ENCODE measurements at regions not wholly inside any gene's neighbourhood (a gene's known extent, or its start where the extent isn't known, plus 50 kb on each side); places are given as distances from the start of the nearest gene placed in this dataset.
"Not testable (repeated sequence)": the region's sequence is repeated elsewhere in the genome, so short reads cannot be mapped to it uniquely, and the experiment has no call there.

DNA sequence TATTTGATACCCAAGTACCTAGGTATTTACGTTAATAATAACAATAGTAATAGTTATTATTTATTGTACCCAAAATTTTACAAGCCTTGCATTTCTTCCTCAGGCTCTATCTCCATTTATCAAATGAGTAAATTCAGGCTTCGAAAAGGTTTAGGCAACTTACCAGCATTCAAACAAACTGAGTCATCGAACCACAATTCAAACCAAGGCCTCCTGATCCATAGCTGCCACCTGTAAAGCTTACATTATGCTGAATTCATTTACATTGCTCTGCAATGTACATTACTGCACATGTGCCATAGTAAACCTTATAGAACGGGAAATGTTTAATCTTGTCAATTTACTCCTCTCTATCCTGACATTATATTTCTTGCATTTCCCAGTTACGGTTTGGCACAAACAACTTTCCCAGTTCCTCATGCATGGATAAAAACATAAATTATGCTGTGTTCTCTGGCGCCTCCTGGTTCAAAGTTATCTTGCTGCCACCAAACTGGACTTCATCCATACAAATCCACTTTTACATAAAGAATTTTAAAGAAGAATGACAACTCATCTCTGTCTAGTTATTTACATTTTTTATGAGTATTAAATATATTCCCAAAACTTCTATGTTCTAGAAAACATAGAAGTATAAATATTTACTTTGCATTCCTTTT lies 360.6 kb upstream of the SOX9 start:
- no peak for DNase-seq (ENCODE audit: low read depth, low spot score)
- Histone ChIP-seq H3K9me3 (ENCODE audit: low read depth, low read length) (no peaks in the 10 kb centered on the region), H3K4me3 (no peak overlapping the region), H3K36me3 (ENCODE audit: insufficient read depth, low read length) (no peaks in the 10 kb centered on the region), H3K9ac (ENCODE audit: insufficient read length) (no peak overlapping the region), H3K27ac (no peak overlapping the region)
- no peak for TF ChIP-seq POLR2AphosphoS5 (IDR thresholded peaks at IDR 0.05; ENCODE audit: borderline replicate concordance, low read depth, low read length)
- TF ChIP-seq EZH2 (IDR thresholded peaks at IDR 0.05): no peak
- TF ChIP-seq FOXP2 (optimal IDR thresholded peaks at IDR 0.05; ENCODE audit: control extremely low read depth, extremely low read length, insufficient read depth): no peak

DNA sequence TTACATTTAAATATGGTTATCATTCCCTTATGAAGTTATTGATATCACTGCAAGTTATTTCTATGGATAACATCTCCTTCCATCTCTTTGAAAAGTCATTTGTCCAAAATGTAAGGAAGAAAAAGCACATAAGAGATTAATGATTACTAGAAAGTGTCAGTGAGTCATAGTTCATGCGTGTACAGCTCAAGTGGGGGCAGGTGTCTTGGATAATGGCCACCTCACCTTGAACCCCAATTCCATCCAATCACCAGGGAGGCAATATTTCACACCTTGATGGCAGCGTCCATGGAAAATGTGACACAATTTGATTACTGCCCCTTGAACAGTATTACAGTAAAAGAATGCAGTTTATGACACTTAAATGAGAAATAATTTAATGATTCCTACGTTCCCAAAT lies 358.3 kb upstream of the SOX9 start:
- H3K4me3 ChIP-seq: no peak overlapping the region
- no peaks in the 10 kb centered on the region for H3K9me3 ChIP-seq (ENCODE audit: low read depth, low read length)
- no peak overlapping the region for H3K27ac ChIP-seq
- no peak for TF ChIP-seq FOXP2 (optimal IDR thresholded peaks at IDR 0.05; ENCODE audit: control extremely low read depth, extremely low read length, insufficient read depth)
- no peak for TF ChIP-seq POLR2AphosphoS5 (IDR thresholded peaks at IDR 0.05; ENCODE audit: borderline replicate concordance, low read depth, low read length)
- TF ChIP-seq EZH2 (IDR thresholded peaks at IDR 0.05): no peak
- no peaks in the 10 kb centered on the region for H3K36me3 ChIP-seq (ENCODE audit: insufficient read depth, low read length)
- no peak overlapping the region for H3K9ac ChIP-seq (ENCODE audit: insufficient read length)
- DNase-seq (ENCODE audit: low read depth, low spot score): no peak

DNA sequence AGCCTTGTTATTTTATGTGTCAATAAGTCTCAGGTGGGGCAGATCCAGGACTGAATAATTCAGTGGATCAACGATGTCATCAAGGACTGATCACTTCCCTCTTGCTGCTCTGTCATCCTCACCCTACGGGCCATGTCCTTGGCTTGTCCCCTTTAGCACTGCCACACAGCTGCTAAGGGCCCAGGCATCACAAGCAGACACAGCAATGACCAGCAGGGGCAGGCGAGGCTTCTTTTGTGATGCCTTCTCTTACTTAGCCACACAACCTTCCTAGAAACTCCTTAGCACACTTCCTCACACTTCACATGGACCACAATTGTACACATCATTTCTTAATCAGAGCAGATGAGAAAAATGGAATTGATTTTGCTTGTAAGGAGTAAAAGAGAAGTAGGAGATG lies 356.3 kb upstream of the SOX9 start:
- no peaks in the 10 kb centered on the region for H3K9me3 ChIP-seq (ENCODE audit: low read depth, low read length)
- no peak overlapping the region for H3K27ac ChIP-seq
- no peaks in the 10 kb centered on the region for H3K36me3 ChIP-seq (ENCODE audit: insufficient read depth, low read length)
- no peak overlapping the region for H3K4me3 ChIP-seq
- DNase-seq (ENCODE audit: low read depth, low spot score): no peak
- TF ChIP-seq EZH2 (IDR thresholded peaks at IDR 0.05): no peak
- no peak for TF ChIP-seq POLR2AphosphoS5 (IDR thresholded peaks at IDR 0.05; ENCODE audit: borderline replicate concordance, low read depth, low read length)
- TF ChIP-seq FOXP2 (optimal IDR thresholded peaks at IDR 0.05; ENCODE audit: control extremely low read depth, extremely low read length, insufficient read depth): no peak
- no peak overlapping the region for H3K9ac ChIP-seq (ENCODE audit: insufficient read length)

DNA sequence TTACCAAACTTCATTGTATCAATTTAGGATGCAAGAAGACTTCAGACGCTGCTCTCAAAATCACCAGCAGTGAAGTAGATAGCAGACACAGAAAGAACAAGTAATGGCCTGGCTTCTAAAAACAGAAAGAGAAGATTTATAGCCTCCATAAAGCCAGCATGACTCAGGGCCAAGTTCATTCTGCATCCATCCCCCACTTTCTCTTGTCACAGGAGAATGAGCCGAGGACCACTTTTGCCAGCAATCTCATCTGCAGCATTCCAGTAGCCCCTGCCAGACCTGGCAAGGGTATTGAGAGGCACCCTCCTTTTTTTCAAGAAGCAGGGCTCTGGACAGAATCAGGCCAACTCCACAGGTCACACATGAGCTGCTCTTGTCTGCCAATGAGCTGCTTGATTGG lies 355.4 kb upstream of the SOX9 start:
- H3K9ac ChIP-seq (ENCODE audit: insufficient read length): no peak overlapping the region
- TF ChIP-seq FOXP2 (optimal IDR thresholded peaks at IDR 0.05; ENCODE audit: control extremely low read depth, extremely low read length, insufficient read depth) (no peak), EZH2 (IDR thresholded peaks at IDR 0.05) (no peak), POLR2AphosphoS5 (IDR thresholded peaks at IDR 0.05; ENCODE audit: borderline replicate concordance, low read depth, low read length) (no peak)
- DNase-seq (ENCODE audit: low read depth, low spot score): no peak
- H3K9me3 ChIP-seq (ENCODE audit: low read depth, low read length): no peaks in the 10 kb centered on the region
- no peak overlapping the region for H3K27ac ChIP-seq
- no peaks in the 10 kb centered on the region for H3K36me3 ChIP-seq (ENCODE audit: insufficient read depth, low read length)
- H3K4me3 ChIP-seq: no peak overlapping the region

DNA sequence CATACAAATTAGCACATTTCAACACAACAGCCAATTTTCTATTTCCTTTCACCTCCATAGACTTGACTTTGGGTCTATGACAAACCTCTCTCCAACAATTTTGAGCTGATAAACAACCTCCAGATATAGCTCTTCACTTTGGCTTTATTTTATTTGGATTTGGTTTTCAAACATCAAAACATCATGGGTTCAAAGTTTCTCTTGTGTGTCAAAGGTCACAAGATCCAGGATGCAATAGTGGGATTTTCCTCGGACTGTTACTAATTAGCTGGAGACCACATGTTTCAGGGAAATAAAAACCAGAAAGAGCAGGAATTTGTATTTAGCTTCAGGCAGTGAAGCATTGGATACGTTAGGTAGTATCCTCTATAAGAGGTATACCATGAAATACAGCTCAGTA lies 351.0 kb upstream of the SOX9 start:
- TF ChIP-seq POLR2AphosphoS5 (IDR thresholded peaks at IDR 0.05; ENCODE audit: borderline replicate concordance, low read depth, low read length): no peak
- TF ChIP-seq FOXP2 (optimal IDR thresholded peaks at IDR 0.05; ENCODE audit: control extremely low read depth, extremely low read length, insufficient read depth): no peak
- no peak for TF ChIP-seq EZH2 (IDR thresholded peaks at IDR 0.05)
- no peaks in the 10 kb centered on the region for H3K9me3 ChIP-seq (ENCODE audit: low read depth, low read length)
- no peak overlapping the region for H3K27ac ChIP-seq
- H3K36me3 ChIP-seq (ENCODE audit: insufficient read depth, low read length): no peaks in the 10 kb centered on the region
- H3K4me3 ChIP-seq: no peak overlapping the region
- no peak for DNase-seq (ENCODE audit: low read depth, low spot score)
- no peak overlapping the region for H3K9ac ChIP-seq (ENCODE audit: insufficient read length)

DNA sequence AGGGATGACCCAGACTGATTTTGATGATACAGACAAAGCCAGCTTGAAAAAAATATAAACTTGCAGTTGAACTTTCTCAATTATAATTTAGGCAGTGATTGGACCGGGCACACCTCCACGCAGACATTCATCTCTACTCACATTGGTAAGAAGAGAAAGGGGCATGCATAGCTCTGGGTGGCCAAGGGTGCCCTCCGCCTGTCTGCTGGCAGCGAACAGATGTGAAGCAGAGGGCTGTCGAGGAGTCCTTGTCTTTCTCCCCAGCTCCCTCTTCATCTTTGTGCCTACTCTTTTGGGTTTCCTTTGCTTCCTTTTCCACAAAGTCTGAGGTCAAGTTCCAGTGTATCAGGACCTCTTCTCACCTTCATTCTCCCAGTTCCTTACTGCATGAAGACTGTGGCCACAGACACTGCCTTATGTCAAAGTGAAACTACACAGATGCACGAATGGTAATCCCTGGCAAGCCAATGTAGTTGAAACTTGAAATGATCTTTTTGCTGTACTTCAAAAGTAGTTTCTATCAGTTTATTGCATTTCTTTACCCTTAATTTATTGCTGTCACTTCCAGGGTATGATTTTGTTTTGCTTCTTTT lies 343.7 kb upstream of the SOX9 start:
- Histone ChIP-seq H3K4me3 (no peak overlapping the region), H3K27ac (no peak overlapping the region), H3K36me3 (ENCODE audit: insufficient read depth, low read length) (no peaks in the 10 kb centered on the region), H3K9me3 (ENCODE audit: low read depth, low read length) (no peaks in the 10 kb centered on the region), H3K9ac (ENCODE audit: insufficient read length) (no peak overlapping the region)
- DNase-seq (ENCODE audit: low read depth, low spot score): no peak
- TF ChIP-seq POLR2AphosphoS5 (IDR thresholded peaks at IDR 0.05; ENCODE audit: borderline replicate concordance, low read depth, low read length) (no peak), EZH2 (IDR thresholded peaks at IDR 0.05) (no peak), FOXP2 (optimal IDR thresholded peaks at IDR 0.05; ENCODE audit: control extremely low read depth, extremely low read length, insufficient read depth) (no peak)

DNA sequence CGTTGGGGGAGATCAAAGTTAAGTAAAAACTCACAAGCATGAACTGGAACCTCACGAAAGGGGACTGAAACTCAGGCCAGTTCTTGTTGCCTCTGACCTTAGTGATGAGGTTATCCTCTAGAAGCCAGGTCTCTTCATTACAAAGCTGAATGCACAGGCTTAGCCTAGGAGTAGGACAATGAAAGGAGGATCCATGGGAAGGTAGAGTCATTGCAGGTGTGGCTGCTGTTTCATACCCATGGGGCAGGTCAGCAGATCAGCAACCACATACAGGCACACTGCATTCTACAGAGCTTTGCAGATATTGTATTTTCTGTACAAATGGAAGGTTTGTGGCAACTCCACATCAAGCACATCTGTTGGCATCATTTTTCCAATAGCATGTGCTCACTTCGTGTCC lies 341.3 kb upstream of the SOX9 start:
- Histone ChIP-seq H3K9me3 (ENCODE audit: low read depth, low read length) (no peaks in the 10 kb centered on the region), H3K4me3 (no peak overlapping the region), H3K36me3 (ENCODE audit: insufficient read depth, low read length) (no peaks in the 10 kb centered on the region), H3K9ac (ENCODE audit: insufficient read length) (no peak overlapping the region), H3K27ac (no peak overlapping the region)
- TF ChIP-seq POLR2AphosphoS5 (IDR thresholded peaks at IDR 0.05; ENCODE audit: borderline replicate concordance, low read depth, low read length): no peak
- TF ChIP-seq FOXP2 (optimal IDR thresholded peaks at IDR 0.05; ENCODE audit: control extremely low read depth, extremely low read length, insufficient read depth): no peak
- TF ChIP-seq EZH2 (IDR thresholded peaks at IDR 0.05): no peak
- DNase-seq (ENCODE audit: low read depth, low spot score): no peak

DNA sequence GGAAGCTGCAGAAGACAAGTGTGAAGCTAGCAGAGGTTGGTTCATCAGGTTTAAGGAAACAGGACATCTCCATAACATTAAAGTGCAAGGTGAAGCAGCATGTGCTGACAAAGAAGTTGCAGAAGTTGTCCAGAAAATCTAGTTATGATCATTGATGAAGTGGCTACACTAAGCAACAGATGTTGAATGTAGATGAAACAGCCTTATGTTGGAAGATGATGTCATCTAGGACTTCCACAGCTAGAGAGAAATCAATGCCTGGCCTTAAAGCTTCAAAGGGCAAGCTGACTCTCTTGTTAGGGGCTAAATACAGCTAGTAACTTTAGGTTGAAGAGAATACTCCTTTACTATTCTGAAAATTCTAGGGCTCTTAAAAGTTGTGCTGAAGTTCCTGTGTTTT lies 340.2 kb upstream of the SOX9 start:
- no peak for DNase-seq (ENCODE audit: low read depth, low spot score)
- TF ChIP-seq FOXP2 (optimal IDR thresholded peaks at IDR 0.05; ENCODE audit: control extremely low read depth, extremely low read length, insufficient read depth) (no peak), POLR2AphosphoS5 (IDR thresholded peaks at IDR 0.05; ENCODE audit: borderline replicate concordance, low read depth, low read length) (no peak), EZH2 (IDR thresholded peaks at IDR 0.05) (no peak)

DNA sequence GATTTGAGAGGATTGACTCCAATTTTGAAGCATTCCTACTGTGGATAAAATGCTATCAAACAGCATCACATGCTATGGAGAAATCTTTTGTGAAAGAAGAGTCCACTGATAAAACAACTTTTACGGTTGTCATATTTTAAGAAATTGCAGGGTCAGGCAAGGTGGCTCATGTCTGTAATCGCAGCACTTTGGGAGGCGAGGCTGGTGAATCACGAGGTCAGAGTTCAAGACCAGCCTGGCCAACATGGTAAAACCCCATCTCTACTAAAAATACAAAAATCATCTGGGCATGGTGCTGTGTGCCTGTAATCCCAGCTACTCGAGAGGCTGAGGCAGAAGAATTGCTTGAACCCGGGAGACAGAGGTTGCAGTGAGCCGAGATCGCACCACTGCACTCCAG lies 338.8 kb upstream of the SOX9 start:
- not testable (repeated sequence) for H3K27ac ChIP-seq; H3K9ac ChIP-seq (ENCODE audit: insufficient read length); H3K4me3 ChIP-seq; H3K9me3 ChIP-seq (ENCODE audit: low read depth, low read length); H3K36me3 ChIP-seq (ENCODE audit: insufficient read depth, low read length); DNase-seq (ENCODE audit: low read depth, low spot score)

More for the DNA sequence above, 340.2 kb upstream of the SOX9 start:
- Histone ChIP-seq H3K9me3 (ENCODE audit: low read depth, low read length) (no peaks in the 10 kb centered on the region), H3K36me3 (ENCODE audit: insufficient read depth, low read length) (no peaks in the 10 kb centered on the region), H3K27ac (no peak overlapping the region), H3K9ac (ENCODE audit: insufficient read length) (no peak overlapping the region), H3K4me3 (no peak overlapping the region)
